Left colon (tissue), 2 donors: ENCODE measurements at regions not wholly inside any gene's neighbourhood (a gene's known extent, or its start where the extent isn't known, plus 50 kb on each side); places are given as distances from the start of the nearest gene placed in this dataset.
"Not testable (repeated sequence)": the region's sequence is repeated elsewhere in the genome, so short reads cannot be mapped to it uniquely, and the experiment has no call there.

Experiments
- ATAC-seq: fragments of 200-7000 bp; cut with Tn5 transposase; one replicate; pipeline ENCODE4 v1.9.1; 2020; ENCODE audit warnings: mild to moderate bottlenecking, moderate library complexity
- DNase-seq, 2 donors: peaks; one replicate each; pipeline ENCODE4 v3.0.0-alpha.2; 2020
- intact Hi-C, 2 donors: fragments of 100-400 bp; cut with DNase I in 1 of 2; cut with micrococcal nuclease in 1 of 2; formaldehyde crosslinking; loops; one replicate each; pipeline versions ENCODE4 v1.11.2 to v1.14.0; 2022; cut with DNase I, micrococcal nuclease
- donor health status: DM: no; HTN: no; CAD: no.
- donor health status: DM: yes; HTN: yes; CAD: no.

- ATAC-seq (no peak), DNase-seq (no peak)
- intact Hi-C loops = no loop called here
Measured at GRCh38 chr6:140275725-140276124, 901.3 kb upstream of the CITED2 start.

GRCh38 chr6:140274548-140274947 is 900.1 kb upstream of the CITED2 start:
- DNase-seq (no peak), ATAC-seq (no peak)
- intact Hi-C loops = no loop called here

- no peak for DNase-seq
- no peak for ATAC-seq
Measured at GRCh38 chr6:140271759-140272377, 897.4 kb upstream of the CITED2 start.

GRCh38 chr6:140269591-140270165 is 895.2 kb upstream of the CITED2 start:
- ATAC-seq = no peak
- intact Hi-C loops = no loop called here
- no peak for DNase-seq

More at GRCh38 chr6:140271759-140272377, 897.4 kb upstream of the CITED2 start:
- intact Hi-C loops = no loop called here

- DNase-seq = no peak
- no peak for ATAC-seq
- intact Hi-C loops = no loop called here
Measured at GRCh38 chr6:140264431-140264830, 890.0 kb upstream of the CITED2 start.

GRCh38 chr6:140258302-140258701 is 883.9 kb upstream of the CITED2 start:
- intact Hi-C loops, ATAC-seq, DNase-seq: not testable (repeated sequence)

- ATAC-seq (no peak), DNase-seq (no peak)
- intact Hi-C loops = no loop called here
Measured at GRCh38 chr6:140256248-140256647, 881.8 kb upstream of the CITED2 start.

- DNase-seq = no peak
- intact Hi-C loops = no loop called here
- ATAC-seq = no peak
Measured at GRCh38 chr6:140253096-140253495, 878.6 kb upstream of the CITED2 start.

- ATAC-seq (no peak), DNase-seq (no peak)
- intact Hi-C loops = no loop called here
Measured at GRCh38 chr6:140252099-140252498, 877.7 kb upstream of the CITED2 start.

- intact Hi-C loops = no loop called here
- no peak for DNase-seq
- ATAC-seq = no peak
Measured at GRCh38 chr6:140245296-140246040, 871.0 kb upstream of the CITED2 start.

- ATAC-seq (no peak), DNase-seq (no peak)
- intact Hi-C loops = no loop called here
Measured at GRCh38 chr6:140237251-140237650, 862.8 kb upstream of the CITED2 start.

- DNase-seq (no peak), ATAC-seq (no peak)
- intact Hi-C loops = no loop called here
Measured at GRCh38 chr6:140236732-140237131, 862.3 kb upstream of the CITED2 start.

GRCh38 chr6:140230282-140230681 is 855.8 kb upstream of the CITED2 start:
- peak; percentile 90 for ATAC-seq

GRCh38 chr6:140228491-140228890 is 854.0 kb upstream of the CITED2 start:
- DNase-seq (no peak), ATAC-seq (no peak)
- intact Hi-C loops = no loop called here

More at GRCh38 chr6:140230282-140230681, 855.8 kb upstream of the CITED2 start:
- intact Hi-C loops = no loop called here
- DNase-seq = peak; percentile 48 to 76

GRCh38 chr6:140226637-140227036 is 852.2 kb upstream of the CITED2 start:
- ATAC-seq (no peak), DNase-seq (no peak)
- intact Hi-C loops = no loop called here

GRCh38 chr6:140225701-140226436 is 851.4 kb upstream of the CITED2 start:
- intact Hi-C loops = no loop called here
- DNase-seq (no peak), ATAC-seq (no peak)

- DNase-seq (no peak), ATAC-seq (no peak)
- intact Hi-C loops = no loop called here
Measured at GRCh38 chr6:140217283-140217682, 842.8 kb upstream of the CITED2 start.

- ATAC-seq (no peak), DNase-seq (no peak)
- intact Hi-C loops = no loop called here
Measured at GRCh38 chr6:140209775-140210174, 835.3 kb upstream of the CITED2 start.

GRCh38 chr6:140208286-140208685 is 833.8 kb upstream of the CITED2 start:
- ATAC-seq (no peak), DNase-seq (no peak)
- intact Hi-C loops = no loop called here
